Adrenal gland (tissue), 9 donors: ENCODE measurements at regions not wholly inside any gene's neighbourhood (a gene's known extent, or its start where the extent isn't known, plus 50 kb on each side); places are given as distances from the start of the nearest gene placed in this dataset.
A peak's percentile ranks its signal among the peaks of the same experiment; 100 is the strongest.

Experiments
- DNase-seq, 7 donors: peaks; one replicate each; pipeline ENCODE4 v3.0.0-alpha.2; 2019 to 2020
- H3K27ac ChIP-seq, 5 donors: fragments of 200-600 bp; sonication (generic) in 4 of 5; 1 replicate in 3 of 5; 2 replicates in 2 of 5; pipeline versions ENCODE4 v1.5.1 to v1.8.0; 2016 to 2020; ENCODE audit warnings: mild to moderate bottlenecking in 1 of 5
- H3K27me3 ChIP-seq: fragments of 200-600 bp; 2 replicates; pipeline ENCODE4 v1.8.0; 2021
- H3K36me3 ChIP-seq, 2 donors: fragments of 200-600 bp; replicated peaks in 1 of 2; 1 replicate in 1 of 2; 2 replicates in 1 of 2; pipeline versions ENCODE4 v1.5.1 to v1.8.0; 2018 to 2022
- H3K4me1 ChIP-seq, 2 donors: fragments of 200-600 bp; replicated peaks in 1 of 2; 1 replicate in 1 of 2; 2 replicates in 1 of 2; pipeline versions ENCODE4 v1.5.1 to v1.8.0; 2018 to 2021
- H3K4me3 ChIP-seq, 4 donors: fragments of 200-600 bp; sonication (generic) in 3 of 4; one replicate each; pipeline ENCODE4 v1.5.1; 2016 to 2018
- H3K9me3 ChIP-seq, 3 donors: fragments of 200-600 bp; sonication (generic) in 1 of 3; replicated peaks in 1 of 3; 1 replicate in 2 of 3; 2 replicates in 1 of 3; pipeline versions ENCODE4 v1.5.1 to v1.8.0; 2016 to 2021
- CTCF ChIP-seq, 6 experiments: fragments of 450-650 bp in 4 of 6; fragments of 200-600 bp in 2 of 6; sonication (generic) in 1 of 6; IDR thresholded peaks; 1 replicate in 5 of 6; 2 replicates in 1 of 6; pipeline versions ENCODE4 v1.5.1 to v1.8.0; 2016 to 2021; ENCODE audit warnings: antibody characterized with exemption in 6 of 6, mild to moderate bottlenecking in 2 of 6, moderate library complexity in 1 of 6
- POLR2A ChIP-seq, 2 donors: fragments of 450-650 bp; IDR thresholded peaks; one replicate each; pipeline ENCODE4 v1.6.1; 2017; ENCODE audit warnings: antibody characterized with exemption in 2 of 2, mild to moderate bottlenecking in 2 of 2, moderate library complexity in 1 of 2
- WGBS, 4 donors: extraction: QIAGEN DNeasy Blood & Tissue Kit in 2 of 4; methylation state at CpG; one replicate each; pipeline versions ENCODE4 v1.1.5 to v1.1.7; 2013 to 2017; 5-methylcytosine and 5-hydroxymethylcytosine counted together
- intact Hi-C, 2 donors: fragments of 100-400 bp; cut with DNase I; formaldehyde crosslinking; loops; one replicate each; pipeline versions ENCODE4 v1.14.1 to v1.15.0; 2022 to 2023
- donor health status: healthy with polysubstance abuse.
- donor health status: Bipolar disorder and iron deficiency.
- donor health status: DM: yes; HTN: yes; CAD: no.
- donor health status: DM: no; HTN: no; CAD: no.
- donor health status: DM: no; HTN: no; CAD: no.

- no peak overlapping the region for H3K4me3 ChIP-seq
- 53 to 70% (median 61%) methylated on average over 1 of the region's 1 CpG for WGBS, 4 donors
- no peaks in the 10 kb centered on the region for H3K9me3 ChIP-seq
- intact Hi-C loops = no loop called here
- H3K36me3 ChIP-seq = no peaks in the 10 kb centered on the region
- peak overlapping the region in 1 of 5 donors; percentile 15 for H3K27ac ChIP-seq
- H3K27me3 ChIP-seq = no peaks in the 10 kb centered on the region
- peaks cover 15 to 39% of the 10 kb centered on the region in 2 donors for H3K4me1 ChIP-seq
- no peak for TF ChIP-seq POLR2A (IDR thresholded peaks at IDR 0.05)
- TF ChIP-seq CTCF (IDR thresholded peaks at IDR 0.05) = no peak
- DNase-seq = no peak
Measured at GRCh38 chr11:128407962-128408361, 179.4 kb downstream of the ETS1 start.

DNA sequence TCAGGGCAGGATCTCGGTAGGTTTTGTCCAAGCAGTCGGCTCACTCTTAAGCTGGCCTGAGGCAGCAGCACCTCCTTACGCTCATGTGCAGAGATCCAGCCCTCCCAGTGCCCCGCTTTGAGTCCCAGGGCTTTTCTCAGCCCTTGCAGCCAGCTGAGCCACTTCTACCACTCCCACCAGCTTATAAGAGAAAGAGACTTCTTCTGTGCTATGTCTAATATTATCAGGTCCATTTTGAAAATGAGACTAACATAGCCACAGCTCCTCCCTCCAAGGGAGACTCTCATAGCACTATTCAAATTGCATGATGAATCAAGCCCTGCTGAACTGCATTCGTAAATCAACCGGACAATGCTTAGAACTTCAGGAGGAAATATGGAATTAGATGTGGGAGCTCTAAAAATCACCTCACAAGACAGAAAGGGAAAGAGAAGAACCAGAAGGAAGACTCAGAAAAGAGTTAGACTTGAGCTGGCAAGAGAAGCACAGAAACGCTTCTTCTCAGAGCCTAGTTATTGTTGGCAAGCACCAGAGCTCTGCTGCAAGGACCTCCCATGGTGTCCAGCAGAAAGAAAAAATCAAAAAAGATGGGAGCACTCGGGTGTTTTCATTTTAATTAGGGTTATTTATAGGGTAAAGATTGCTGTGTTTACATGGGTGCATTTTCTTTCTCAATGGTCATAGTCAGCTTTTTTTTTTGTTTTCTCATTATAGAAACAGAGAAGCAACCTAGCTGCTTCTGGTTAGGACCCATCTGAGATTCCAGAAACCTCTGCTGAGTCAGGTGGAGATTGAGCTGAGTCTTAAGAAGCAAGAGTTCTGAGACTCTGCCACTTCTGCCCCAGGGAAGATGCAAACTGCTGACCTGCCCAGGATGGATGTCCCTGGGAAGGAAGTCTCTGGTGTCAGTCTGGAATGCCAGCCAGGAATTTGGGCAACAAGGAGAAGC is 181.4 kb downstream of the ETS1 start:
- H3K4me1 ChIP-seq = peaks cover 15 to 39% of the 10 kb centered on the region in 2 donors
- no peaks in the 10 kb centered on the region for H3K36me3 ChIP-seq
- intact Hi-C loops = no loop called here
- WGBS, 4 donors = 40 to 56% (median 52%) methylated on average over 7 to 8 of the region's 8 CpGs
- no peak overlapping the region for H3K4me3 ChIP-seq
- H3K27me3 ChIP-seq = no peaks in the 10 kb centered on the region
- DNase-seq = peak in 2 of 7 donors; percentile 31 to 32
- H3K9me3 ChIP-seq = no peaks in the 10 kb centered on the region
- peak overlapping the region in 2 of 5 donors; percentile 35 to 38 for H3K27ac ChIP-seq
- no peak for TF ChIP-seq POLR2A (IDR thresholded peaks at IDR 0.05)
- TF ChIP-seq CTCF (IDR thresholded peaks at IDR 0.05) = no peak

DNA sequence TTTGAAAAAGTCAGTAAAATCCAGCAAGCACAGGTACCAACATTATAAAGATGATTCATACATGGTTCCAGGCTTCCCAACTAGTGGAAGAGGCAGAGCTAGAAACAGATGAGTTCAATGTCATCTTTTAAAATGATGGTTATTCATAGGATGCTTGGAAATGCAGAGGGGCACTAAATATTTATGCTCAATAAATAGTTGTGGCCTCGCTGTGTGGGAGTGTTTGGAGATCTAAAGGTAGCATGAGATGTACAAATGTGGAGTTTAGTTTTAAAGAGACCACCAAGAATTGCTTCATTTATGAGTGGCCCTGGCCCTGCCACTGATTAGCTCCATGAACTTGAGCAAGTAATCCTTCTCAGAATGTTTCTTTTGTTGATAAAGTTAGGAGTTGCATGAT is 182.2 kb downstream of the ETS1 start:
- H3K4me1 ChIP-seq = peaks cover 15 to 39% of the 10 kb centered on the region in 2 donors
- peak overlapping the region in 1 of 5 donors; percentile 38 for H3K27ac ChIP-seq
- no peak for DNase-seq
- intact Hi-C loops = no loop called here
- H3K9me3 ChIP-seq = no peaks in the 10 kb centered on the region
- no peak for TF ChIP-seq CTCF (IDR thresholded peaks at IDR 0.05)
- no peak for TF ChIP-seq POLR2A (IDR thresholded peaks at IDR 0.05)
- no peaks in the 10 kb centered on the region for H3K27me3 ChIP-seq
- no peaks in the 10 kb centered on the region for H3K36me3 ChIP-seq
- 84 to 88% (median 86%) methylated on average over 1 of the region's 1 CpG for WGBS, 4 donors
- H3K4me3 ChIP-seq = no peak overlapping the region

- no peak overlapping the region for H3K27ac ChIP-seq
- H3K36me3 ChIP-seq = no peaks in the 10 kb centered on the region
- peaks cover 15 to 35% of the 10 kb centered on the region in 2 donors for H3K4me1 ChIP-seq
- no peak for TF ChIP-seq CTCF (IDR thresholded peaks at IDR 0.05)
- no peak for TF ChIP-seq POLR2A (IDR thresholded peaks at IDR 0.05)
- no peak for DNase-seq
- WGBS, 4 donors = 71 to 88% (median 83%) methylated on average over 1 of the region's 1 CpG
- H3K27me3 ChIP-seq = no peaks in the 10 kb centered on the region
- no peak overlapping the region for H3K4me3 ChIP-seq
- intact Hi-C loops = no loop called here
- no peaks in the 10 kb centered on the region for H3K9me3 ChIP-seq
Measured at GRCh38 chr11:128404437-128404836, 182.9 kb downstream of the ETS1 start.
